22Rv1 (cell line): ENCODE measurements at regions not wholly inside any gene's neighbourhood (a gene's known extent, or its start where the extent isn't known, plus 50 kb on each side); places are given as distances from the start of the nearest gene placed in this dataset.

Source experiments
- CTCF ChIP-seq: fragments of 450-650 bp; IDR thresholded peaks from 2 replicates; pipeline ENCODE4 v1.5.1; 2017; ENCODE audit warnings: mild to moderate bottlenecking
- ZFX ChIP-seq: fragments of 450-650 bp; IDR thresholded peaks from 2 replicates; pipeline ENCODE4 v1.6.1; 2017; ENCODE audit warnings: antibody characterized with exemption, borderline replicate concordance

DNA sequence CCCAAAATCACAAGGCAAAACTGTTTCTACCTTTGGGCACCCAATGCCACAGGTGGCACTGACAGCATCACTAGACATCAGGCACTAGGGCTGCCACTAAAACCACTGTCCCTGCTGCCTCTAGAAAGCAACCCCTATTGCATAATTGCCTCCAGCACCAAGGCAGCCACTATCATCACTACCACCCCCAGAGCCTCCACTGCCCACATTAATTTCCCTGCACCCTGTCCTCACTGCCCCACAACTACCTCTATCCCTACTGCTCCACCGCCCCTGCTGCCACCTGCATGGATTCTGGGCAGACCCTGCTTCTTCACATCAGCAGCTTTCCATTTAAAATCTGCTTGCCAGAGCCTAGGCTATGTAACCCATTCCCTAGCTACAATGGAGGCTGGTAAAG, 68.6 kb upstream of the CACHD1 start:
- TF ChIP-seq CTCF (no peak), ZFX (no peak)
